ENCODE measurements at regions not wholly inside any gene's neighbourhood (a gene's known extent, or its start where the extent isn't known, plus 50 kb on each side); places are given as distances from the start of the nearest gene placed in this dataset.

DNA sequence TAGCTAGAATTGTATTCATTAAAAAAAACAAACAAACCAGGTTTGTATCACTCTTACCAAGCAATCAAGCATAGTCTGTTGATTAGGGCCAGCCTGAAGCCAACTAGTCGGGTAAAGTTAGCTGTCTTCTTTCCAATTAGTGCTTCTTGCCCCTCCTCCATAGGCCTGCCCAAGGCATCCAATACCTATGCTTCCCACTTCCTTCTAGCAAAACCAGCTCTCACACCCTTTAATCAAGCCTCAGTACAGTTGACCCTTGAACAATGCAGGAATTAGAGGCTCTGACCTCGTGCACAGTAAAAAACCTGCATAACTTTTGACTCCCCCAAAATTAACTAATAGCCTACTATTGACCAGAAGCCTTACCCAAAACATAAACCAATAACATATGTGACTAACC, 119.1 kb upstream of the DTNBP1 start:
- DNase-seq (ENCODE audit: low read depth in 2 of 3, low spot score in 2 of 3): no peak

DNA sequence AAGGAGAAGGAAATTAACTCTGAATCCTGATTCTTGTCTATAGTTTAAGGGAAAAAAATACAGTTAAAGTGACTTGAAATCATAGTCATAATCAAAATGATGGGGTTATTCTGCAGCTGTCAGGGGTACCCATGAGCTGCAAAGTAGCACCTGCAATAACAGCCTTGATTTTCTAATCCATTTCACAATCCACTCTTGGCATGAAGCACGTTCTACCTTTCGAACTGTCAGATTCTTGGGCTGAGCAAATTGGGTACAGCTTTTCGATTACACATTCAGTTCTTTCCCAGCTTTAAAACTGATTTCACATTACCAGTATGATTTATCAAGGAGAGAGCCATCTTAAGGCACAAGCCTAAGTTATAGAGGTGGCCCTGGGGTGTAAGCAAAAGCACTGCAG, 118.5 kb upstream of the DTNBP1 start:
- no peak for DNase-seq (ENCODE audit: low read depth in 2 of 3, low spot score in 2 of 3)

GRCh38 chr6:15780437-15780836, 117.6 kb upstream of the DTNBP1 start:
- no peak for DNase-seq (ENCODE audit: low read depth in 2 of 3, low spot score in 2 of 3)

DNA sequence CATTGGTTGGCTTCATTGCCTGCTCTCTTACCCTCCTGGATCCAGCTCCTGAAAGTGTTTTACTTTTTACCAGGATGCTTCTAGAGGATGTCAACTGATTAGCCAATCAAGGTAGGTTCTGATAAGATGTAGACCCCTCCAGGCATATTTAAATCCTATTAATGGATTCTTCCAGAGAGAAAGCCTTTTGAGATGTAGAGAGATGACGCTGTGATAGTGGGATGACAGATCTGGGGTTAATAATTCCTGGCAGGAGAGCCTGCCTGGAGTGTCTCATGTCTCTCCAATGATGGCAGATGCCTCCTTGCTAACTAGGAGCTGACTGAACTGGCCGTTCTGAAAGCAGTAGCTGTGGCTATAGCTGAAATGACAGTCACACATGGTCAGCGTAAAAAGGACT, 116.9 kb upstream of the DTNBP1 start:
- DNase-seq (ENCODE audit: low read depth in 2 of 3, low spot score in 2 of 3): no peak

DNA sequence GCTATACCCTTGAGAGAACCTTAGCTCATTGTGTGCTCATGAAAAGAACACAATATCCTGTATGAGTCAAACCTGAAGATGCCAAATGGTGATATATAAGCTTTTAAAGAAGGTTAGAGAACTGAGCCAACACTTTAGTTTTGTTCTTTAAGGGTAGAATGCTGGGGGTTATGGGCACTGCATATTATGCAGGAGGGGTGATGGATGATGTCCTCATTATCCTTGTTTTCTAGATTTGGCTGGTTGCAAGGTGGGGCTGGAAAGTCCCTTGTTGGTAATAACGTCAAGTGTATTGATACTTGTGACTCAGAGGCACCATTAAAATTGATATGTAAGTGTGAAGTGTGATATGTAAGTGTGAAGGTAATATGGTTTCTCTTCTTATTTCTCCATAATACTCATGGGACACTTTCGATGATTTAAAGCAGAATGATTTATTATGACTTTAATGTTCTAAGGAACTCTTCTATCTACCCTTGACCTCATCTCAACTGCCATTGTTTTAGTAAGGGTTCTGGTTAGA, 113.7 kb upstream of the DTNBP1 start:
- no peak for DNase-seq (ENCODE audit: low read depth in 2 of 3, low spot score in 2 of 3)

- no peak for DNase-seq (ENCODE audit: low read depth in 2 of 3, low spot score in 2 of 3)
These were observed 112.9 kb upstream of the DTNBP1 start for GRCh38 chr6:15775741-15776140.

DNA sequence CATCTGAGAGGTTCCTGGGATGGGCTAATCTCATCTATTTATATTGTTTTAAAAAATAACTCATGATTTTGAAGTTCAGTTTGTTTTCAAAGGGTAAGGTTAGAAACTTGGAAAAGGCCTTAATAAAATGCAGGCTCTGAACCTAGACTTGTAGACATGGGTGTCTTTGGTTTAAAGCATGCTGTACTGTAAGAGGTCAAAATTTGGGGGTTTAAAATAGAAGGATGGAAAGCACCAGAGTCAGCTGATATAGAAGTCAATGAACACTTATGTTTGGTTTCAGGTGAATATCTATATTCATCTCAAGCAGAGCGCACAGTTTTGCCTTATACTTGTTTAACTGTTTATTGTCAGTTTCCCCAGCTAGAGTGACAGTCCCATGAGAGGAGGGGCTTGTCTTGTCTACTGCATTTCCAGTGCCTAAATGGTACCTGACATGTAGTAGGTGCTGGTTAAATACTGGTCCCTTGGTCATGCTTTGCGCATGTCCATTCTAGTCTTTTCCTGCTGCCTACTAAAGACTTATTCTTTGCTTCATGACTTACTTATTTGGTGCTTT, 112.3 kb upstream of the DTNBP1 start:
- DNase-seq (ENCODE audit: low read depth in 2 of 3, low spot score in 2 of 3): no peak

- DNase-seq (ENCODE audit: low read depth in 2 of 3, low spot score in 2 of 3): no peak
These were observed 111.1 kb upstream of the DTNBP1 start for GRCh38 chr6:15773806-15774410.

GRCh38 chr6:15770347-15771143, 107.7 kb upstream of the DTNBP1 start:
- DNase-seq (ENCODE audit: low read depth in 2 of 3, low spot score in 2 of 3): peak in 2 of 3 donors; percentile 18 to 42

DNA sequence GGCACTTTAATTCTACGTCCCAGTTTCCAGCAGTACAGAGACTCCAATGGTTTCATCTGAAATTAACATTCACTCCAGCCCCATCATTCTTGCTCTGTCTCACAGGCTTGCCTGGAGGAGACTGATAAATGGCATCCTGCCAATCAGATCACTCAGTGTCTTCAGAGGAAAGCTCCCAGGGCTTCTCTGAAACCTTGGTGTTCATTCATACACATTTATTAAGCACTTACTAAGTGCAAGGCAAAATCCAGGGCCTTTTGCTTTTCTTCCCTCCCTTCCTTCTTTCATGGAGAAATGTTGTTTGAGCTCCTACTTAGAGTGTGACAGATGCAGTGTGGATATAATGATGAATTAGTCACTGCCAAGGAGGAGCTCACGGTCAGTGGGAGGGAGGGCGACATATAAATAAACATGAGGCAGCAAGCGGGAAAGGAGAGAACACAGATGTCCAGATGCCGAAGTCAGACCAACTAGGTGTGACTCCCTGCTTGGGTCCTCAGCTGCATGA, 106.7 kb upstream of the DTNBP1 start:
- DNase-seq (ENCODE audit: low read depth in 2 of 3, low spot score in 2 of 3): no peak

- DNase-seq (ENCODE audit: low read depth in 2 of 3, low spot score in 2 of 3): no peak
These were observed 106.2 kb upstream of the DTNBP1 start for GRCh38 chr6:15768999-15769398.

DNA sequence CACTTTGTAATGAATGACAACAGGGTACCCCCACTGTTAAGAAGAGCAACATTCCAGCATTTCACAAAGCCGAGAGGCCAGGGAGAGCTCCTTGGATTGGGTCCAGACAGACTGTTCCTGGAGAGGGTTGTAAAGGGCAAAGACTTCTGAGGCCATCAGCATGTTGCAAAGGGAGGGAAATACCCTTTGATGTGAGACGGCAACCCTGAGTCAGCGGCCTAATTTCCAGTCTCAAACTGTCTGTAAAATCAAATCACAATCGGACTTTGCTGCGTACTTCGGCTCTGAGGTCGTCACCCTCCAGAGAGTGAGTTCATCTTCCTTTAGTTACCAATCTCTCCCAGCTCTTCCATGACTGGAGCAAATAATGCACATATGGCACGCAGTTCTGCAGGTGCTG, 101.0 kb upstream of the DTNBP1 start:
- no peak for DNase-seq (ENCODE audit: low read depth in 2 of 3, low spot score in 2 of 3)

DNA sequence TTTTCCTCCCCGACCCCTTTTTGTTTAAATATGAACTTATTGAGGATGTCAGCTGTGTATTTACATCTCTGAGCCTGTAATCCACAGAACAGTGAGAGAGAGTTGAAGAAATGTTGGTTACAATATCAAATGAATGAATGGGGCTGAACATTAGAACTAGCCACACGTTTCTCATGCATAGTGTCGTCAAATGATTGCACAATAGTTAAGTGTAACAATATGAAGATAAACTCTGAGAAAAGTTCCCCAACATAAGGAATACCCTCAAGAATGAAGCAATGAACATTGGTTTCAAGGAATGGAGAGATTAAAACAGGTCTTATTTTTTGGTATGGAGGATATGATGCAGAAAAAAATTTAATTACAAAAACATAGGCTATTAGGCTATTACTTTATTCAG, 100.5 kb upstream of the DTNBP1 start:
- DNase-seq (ENCODE audit: low read depth in 2 of 3, low spot score in 2 of 3): no peak

DNA sequence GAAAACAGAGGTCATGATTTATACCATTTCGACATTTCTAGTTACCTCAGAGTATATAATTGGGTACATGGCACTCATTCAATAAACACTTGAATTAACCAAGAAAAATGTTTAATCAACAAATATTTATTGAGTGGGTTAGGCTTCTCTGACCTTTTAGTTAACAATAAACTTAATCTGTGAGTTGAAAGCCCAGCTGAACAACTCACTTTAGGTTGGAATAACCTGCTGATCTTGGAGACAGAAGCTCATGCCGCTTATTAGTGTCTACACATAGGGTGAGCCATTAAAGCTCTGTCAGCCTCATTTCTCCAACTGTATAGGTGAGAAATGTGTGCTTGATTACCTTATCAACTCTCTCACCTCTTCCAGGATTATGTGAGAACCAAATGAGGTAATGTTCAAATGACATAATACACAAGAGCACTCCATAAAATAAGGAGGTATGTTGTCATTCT, 98.2 kb upstream of the DTNBP1 start:
- DNase-seq (ENCODE audit: low read depth in 2 of 3, low spot score in 2 of 3): no peak

DNA sequence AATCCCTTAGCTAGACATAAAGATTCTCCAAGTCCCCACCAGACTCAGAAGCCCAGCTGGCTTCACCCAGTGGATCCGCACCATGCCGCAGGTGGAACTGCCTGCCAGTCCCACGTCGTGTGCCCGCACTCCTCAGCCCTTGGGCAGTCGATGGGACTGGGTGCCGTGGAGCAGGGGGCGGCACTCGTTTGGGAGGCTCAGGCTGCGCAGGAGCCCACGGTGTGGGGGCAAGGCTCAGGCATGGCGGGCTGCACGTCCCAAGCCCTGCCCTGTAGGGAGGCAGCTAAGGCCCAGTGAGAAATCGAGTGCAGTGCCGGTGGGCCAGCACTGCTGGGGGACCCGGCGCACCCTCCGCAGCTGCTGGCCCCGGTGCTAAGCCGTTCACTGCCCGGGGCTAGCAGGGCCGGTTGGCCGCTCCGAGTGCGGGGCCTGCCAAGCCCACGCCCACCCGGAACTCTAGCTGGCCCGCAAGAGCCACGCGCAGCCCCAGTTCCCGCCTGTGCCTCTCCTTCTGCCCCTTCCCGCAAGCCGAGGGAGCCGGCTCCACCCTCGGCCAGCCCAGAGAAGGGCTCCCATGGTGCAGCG, 95.9 kb upstream of the DTNBP1 start:
- DNase-seq (ENCODE audit: low read depth in 2 of 3, low spot score in 2 of 3): no peak

GRCh38 chr6:15755526-15755925, 92.7 kb upstream of the DTNBP1 start:
- no peak for DNase-seq (ENCODE audit: low read depth in 2 of 3, low spot score in 2 of 3)

DNA sequence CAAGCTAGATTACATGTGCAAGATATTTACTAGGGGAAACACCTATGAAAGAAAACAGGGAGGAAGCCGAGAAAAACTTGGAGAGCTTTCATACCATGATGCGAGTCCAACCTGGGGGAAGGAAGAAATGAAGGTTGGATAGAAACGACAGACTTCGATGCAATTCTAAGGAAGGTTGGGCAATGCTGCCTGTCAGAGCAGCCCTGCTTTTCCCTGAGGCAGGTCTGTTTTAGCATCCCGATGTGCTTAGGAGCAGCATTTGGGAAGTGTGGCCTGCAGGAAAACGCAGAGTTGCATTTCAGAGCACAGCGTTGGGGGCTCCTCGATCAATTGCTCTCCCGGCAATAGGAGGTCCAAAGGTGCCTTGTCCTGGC, 91.9 kb upstream of the DTNBP1 start:
- DNase-seq (ENCODE audit: low read depth in 2 of 3, low spot score in 2 of 3): no peak

DNA sequence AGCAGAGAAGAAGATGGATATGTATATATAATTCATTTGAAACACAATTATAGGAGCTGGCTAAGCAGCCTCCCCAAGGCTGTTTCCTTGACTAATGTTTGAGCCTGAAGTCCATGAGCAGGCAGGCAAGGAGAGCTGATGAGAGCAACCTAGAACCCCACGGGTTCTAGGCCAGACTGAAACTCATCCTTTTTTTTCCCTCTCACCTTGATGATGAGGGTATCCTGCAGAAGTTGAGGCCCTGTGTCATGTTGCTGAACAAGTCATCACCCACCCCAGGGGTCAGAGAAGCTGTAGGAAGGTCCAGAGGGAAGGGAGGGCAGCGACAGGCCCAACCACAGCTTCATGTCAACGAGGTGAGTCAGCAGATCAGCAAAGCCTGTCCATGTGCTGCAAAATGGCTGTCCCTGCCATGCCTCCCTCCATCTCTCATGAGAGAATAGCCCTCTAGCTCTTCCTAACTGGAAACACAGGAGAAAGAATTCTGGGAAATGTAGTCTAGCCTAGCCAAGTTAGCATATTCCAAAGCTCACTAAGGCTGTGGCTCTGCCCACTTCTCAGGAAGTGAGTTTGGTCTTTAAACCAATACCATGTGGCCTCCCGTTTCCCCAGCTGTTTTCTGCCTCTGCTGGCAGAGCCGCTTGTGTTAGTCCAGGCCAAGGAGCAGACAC, 91.3 kb upstream of the DTNBP1 start:
- DNase-seq (ENCODE audit: low read depth in 2 of 3, low spot score in 2 of 3): no peak

GRCh38 chr6:15752820-15753219, 90.0 kb upstream of the DTNBP1 start:
- no peak for DNase-seq (ENCODE audit: low read depth in 2 of 3, low spot score in 2 of 3)

DNA sequence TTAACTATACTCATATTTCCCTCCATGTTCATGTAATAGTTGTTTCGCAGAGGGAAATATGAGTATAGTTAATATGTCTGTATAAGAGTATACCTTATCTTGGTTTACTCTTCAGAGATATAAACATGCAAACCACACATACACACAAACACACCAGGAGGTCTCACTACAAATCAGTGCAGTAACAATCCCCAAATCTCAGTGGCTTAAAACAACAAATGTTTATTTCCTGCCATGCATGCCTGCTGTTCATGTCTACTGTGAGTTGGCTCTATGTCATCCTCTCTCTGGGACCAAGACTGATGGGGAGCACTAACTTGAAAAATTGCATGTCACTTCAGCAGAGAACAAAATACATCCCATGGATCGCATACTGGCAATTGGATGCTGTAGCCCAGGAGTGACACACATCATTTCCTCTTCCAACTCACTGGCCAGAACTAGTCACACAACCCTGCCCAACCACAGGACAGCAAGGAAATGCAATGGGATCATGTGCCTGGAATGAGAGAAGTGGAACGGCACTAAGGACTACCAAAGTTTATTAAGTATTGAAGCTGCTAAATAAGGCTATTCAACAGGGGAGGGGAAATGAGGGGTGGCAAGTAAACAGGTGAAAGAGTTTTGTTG, 89.0 kb upstream of the DTNBP1 start:
- DNase-seq (ENCODE audit: low read depth in 2 of 3, low spot score in 2 of 3): no peak

Measured in hematopoietic multipotent progenitor cell (in vitro differentiated cells).